CD4-positive, CD25-positive, alpha-beta regulatory T cell (primary cell): ENCODE measurements at regions not wholly inside any gene's neighbourhood (a gene's known extent, or its start where the extent isn't known, plus 50 kb on each side); places are given as distances from the start of the nearest gene placed in this dataset.

Source experiments
- ATAC-seq, 2 donors: fragments of 150-1000 bp; cut with Tn5 transposase; one replicate each; pipeline ENCODE4 v1.10.0; 2021; ENCODE audit warnings: low read depth in 2 of 2, moderate number of reproducible peaks in 2 of 2, moderate library complexity in 1 of 2
- DNase-seq, 3 donors: peaks; one replicate each; pipeline versions ENCODE4 v3.0.0 to v3.0.0-alpha.2; 2012 to 2022; ENCODE audit warnings: mixed read lengths in 1 of 3
- H3K27ac ChIP-seq: one replicate; pipeline ENCODE4 v1.7.0; 2013; ENCODE audit warnings: mild to moderate bottlenecking, low read length; ENCODE audit not compliant: insufficient read depth, poor library complexity, severe bottlenecking
- H3K27me3 ChIP-seq: one replicate; pipeline ENCODE4 v1.7.0; 2013; ENCODE audit warnings: low read length; ENCODE audit not compliant: control insufficient read depth, insufficient read depth
- H3K36me3 ChIP-seq: one replicate; pipeline ENCODE4 v1.7.0; 2013; ENCODE audit warnings: mild to moderate bottlenecking, low read length, moderate library complexity; ENCODE audit not compliant: control insufficient read depth, insufficient read depth
- H3K4me1 ChIP-seq: 2 replicates; pipeline ENCODE4 v1.7.0; 2013; ENCODE audit warnings: mild to moderate bottlenecking, low read length; ENCODE audit not compliant: insufficient read depth, control insufficient read depth, poor library complexity, severe bottlenecking
- H3K4me3 ChIP-seq: one replicate; pipeline ENCODE4 v1.7.0; 2013; ENCODE audit warnings: low read depth, mild to moderate bottlenecking, low read length, moderate library complexity
- H3K9me3 ChIP-seq, 2 experiments: 1 replicate in 1 of 2; 2 replicates in 1 of 2; pipeline ENCODE4 v1.7.0; 2013; ENCODE audit warnings: low read length in 2 of 2, mild to moderate bottlenecking in 1 of 2, moderate library complexity in 1 of 2; ENCODE audit not compliant: control insufficient read depth in 2 of 2
- H3K27ac Mint-ChIP-seq, 3 donors: one replicate each; pipeline ENCODE4 v1.8.0; 2020 to 2022; ENCODE audit warnings: mild to moderate bottlenecking in 3 of 3, mixed read lengths in 3 of 3, moderate library complexity in 2 of 3
- H3K27me3 Mint-ChIP-seq: one replicate; pipeline ENCODE4 v1.8.0; 2022; ENCODE audit warnings: mild to moderate bottlenecking, mixed read lengths
- H3K36me3 Mint-ChIP-seq: one replicate; pipeline ENCODE4 v1.8.0; 2020; ENCODE audit warnings: mixed read lengths
- H3K4me1 Mint-ChIP-seq, 4 donors: one replicate each; pipeline ENCODE4 v1.8.0; 2020 to 2022; ENCODE audit warnings: mixed read lengths in 4 of 4, mild to moderate bottlenecking in 1 of 4
- H3K4me3 Mint-ChIP-seq, 4 donors: one replicate each; pipeline ENCODE4 v1.8.0; 2020 to 2022; ENCODE audit warnings: mild to moderate bottlenecking in 4 of 4, mixed read lengths in 4 of 4, moderate library complexity in 3 of 4
- H3K9me3 Mint-ChIP-seq, 7 donors: one replicate each; pipeline ENCODE4 v1.8.0; 2020 to 2022; ENCODE audit warnings: mixed read lengths in 7 of 7, mild to moderate bottlenecking in 3 of 7, moderate library complexity in 2 of 7

GRCh38 chr6:33957131-33957891 is 153.5 kb upstream of the MLN start:
- DNase-seq (no peak), ATAC-seq (no peak)
- Mint-ChIP-seq H3K4me1 (peaks cover 0 to 2% (median 0%) of the 10 kb centered on the region in 4 donors), H3K27ac (peak overlapping the region in 2 of 3 donors; percentile 62 to 67), H3K27me3 (peaks cover 9% of the 10 kb centered on the region), H3K36me3 (no peaks in the 10 kb centered on the region), H3K9me3 (no peaks in the 10 kb centered on the region), H3K4me3 (peak overlapping the region in 1 of 4 donors; percentile 22)
- Histone ChIP-seq H3K27ac (no peak overlapping the region), H3K9me3 (no peaks in the 10 kb centered on the region), H3K4me3 (no peak overlapping the region), H3K27me3 (no peaks in the 10 kb centered on the region), H3K36me3 (no peaks in the 10 kb centered on the region), H3K4me1 (no peaks in the 10 kb centered on the region)

- H3K4me1 ChIP-seq: no peaks in the 10 kb centered on the region
- peaks cover 5% of the 10 kb centered on the region for H3K27me3 Mint-ChIP-seq
- no peak overlapping the region for H3K27ac Mint-ChIP-seq
- no peaks in the 10 kb centered on the region for H3K27me3 ChIP-seq
- no peaks in the 10 kb centered on the region for H3K36me3 ChIP-seq
- DNase-seq: no peak
- no peak overlapping the region for H3K4me3 ChIP-seq
- H3K36me3 Mint-ChIP-seq: no peaks in the 10 kb centered on the region
- H3K27ac ChIP-seq: no peak overlapping the region
- peaks cover 0 to 2% (median 0%) of the 10 kb centered on the region in 4 donors for H3K4me1 Mint-ChIP-seq
- no peak for ATAC-seq
- H3K9me3 Mint-ChIP-seq: no peaks in the 10 kb centered on the region
- no peaks in the 10 kb centered on the region for H3K9me3 ChIP-seq
- H3K4me3 Mint-ChIP-seq: no peak overlapping the region
Observed at GRCh38 chr6:33956206-33956605, 152.4 kb upstream of the MLN start.

GRCh38 chr6:33955566-33955965 is 151.8 kb upstream of the MLN start:
- Histone ChIP-seq H3K9me3 (no peaks in the 10 kb centered on the region), H3K4me3 (no peak overlapping the region), H3K36me3 (no peaks in the 10 kb centered on the region), H3K27ac (no peak overlapping the region), H3K27me3 (no peaks in the 10 kb centered on the region), H3K4me1 (no peaks in the 10 kb centered on the region)
- no peak for DNase-seq
- Mint-ChIP-seq H3K36me3 (no peaks in the 10 kb centered on the region), H3K27ac (no peak overlapping the region), H3K4me3 (no peak overlapping the region), H3K9me3 (no peaks in the 10 kb centered on the region), H3K27me3 (peaks cover 5% of the 10 kb centered on the region), H3K4me1 (peaks cover 0 to 2% (median 0%) of the 10 kb centered on the region in 4 donors)
- ATAC-seq: no peak

- peaks cover 5% of the 10 kb centered on the region for H3K27me3 Mint-ChIP-seq
Observed at GRCh38 chr6:33954453-33954852, 150.7 kb upstream of the MLN start.

GRCh38 chr6:33953171-33953570 is 149.4 kb upstream of the MLN start:
- Histone ChIP-seq H3K4me3 (no peak overlapping the region), H3K9me3 (no peaks in the 10 kb centered on the region), H3K4me1 (no peaks in the 10 kb centered on the region), H3K27me3 (no peaks in the 10 kb centered on the region), H3K27ac (no peak overlapping the region), H3K36me3 (no peaks in the 10 kb centered on the region)
- Mint-ChIP-seq H3K4me3 (peak overlapping the region in 1 of 4 donors; percentile 18), H3K27ac (no peak overlapping the region), H3K4me1 (peaks cover 0 to 2% (median 0%) of the 10 kb centered on the region in 4 donors), H3K36me3 (no peaks in the 10 kb centered on the region), H3K9me3 (no peaks in the 10 kb centered on the region), H3K27me3 (peaks cover 5% of the 10 kb centered on the region)
- no peak for DNase-seq
- no peak for ATAC-seq

More at GRCh38 chr6:33954453-33954852, 150.7 kb upstream of the MLN start:
- no peak overlapping the region for H3K27ac Mint-ChIP-seq
- ATAC-seq (peak in 1 of 2 donors; percentile 31), DNase-seq (no peak)
- Histone ChIP-seq H3K36me3 (no peaks in the 10 kb centered on the region), H3K4me1 (no peaks in the 10 kb centered on the region), H3K27ac (no peak overlapping the region), H3K27me3 (no peaks in the 10 kb centered on the region), H3K9me3 (no peaks in the 10 kb centered on the region), H3K4me3 (no peak overlapping the region)
- no peaks in the 10 kb centered on the region for H3K9me3 Mint-ChIP-seq
- no peaks in the 10 kb centered on the region for H3K36me3 Mint-ChIP-seq
- peak overlapping the region in 1 of 4 donors; percentile 2 for H3K4me3 Mint-ChIP-seq
- H3K4me1 Mint-ChIP-seq: peaks cover 0 to 2% (median 0%) of the 10 kb centered on the region in 4 donors

- Histone ChIP-seq H3K27ac (no peak overlapping the region), H3K36me3 (no peaks in the 10 kb centered on the region), H3K4me1 (no peaks in the 10 kb centered on the region), H3K27me3 (no peaks in the 10 kb centered on the region), H3K4me3 (no peak overlapping the region), H3K9me3 (no peaks in the 10 kb centered on the region)
- ATAC-seq (no peak), DNase-seq (no peak)
- Mint-ChIP-seq H3K27ac (no peak overlapping the region), H3K27me3 (peaks cover 5% of the 10 kb centered on the region), H3K36me3 (no peaks in the 10 kb centered on the region), H3K4me3 (no peak overlapping the region), H3K4me1 (no peaks in the 10 kb centered on the region), H3K9me3 (no peaks in the 10 kb centered on the region)
Observed at GRCh38 chr6:33952016-33952415, 148.2 kb upstream of the MLN start.

- Histone ChIP-seq H3K4me1 (no peaks in the 10 kb centered on the region), H3K9me3 (no peaks in the 10 kb centered on the region), H3K36me3 (no peaks in the 10 kb centered on the region), H3K27me3 (no peaks in the 10 kb centered on the region), H3K4me3 (no peak overlapping the region), H3K27ac (no peak overlapping the region)
- DNase-seq (no peak), ATAC-seq (no peak)
- H3K9me3 Mint-ChIP-seq: no peaks in the 10 kb centered on the region
- H3K27me3 Mint-ChIP-seq: peaks cover 5% of the 10 kb centered on the region
- H3K4me1 Mint-ChIP-seq: no peaks in the 10 kb centered on the region
- no peak overlapping the region for H3K27ac Mint-ChIP-seq
- H3K4me3 Mint-ChIP-seq: no peak overlapping the region
- H3K36me3 Mint-ChIP-seq: no peaks in the 10 kb centered on the region
Observed at GRCh38 chr6:33950891-33951889, 147.4 kb upstream of the MLN start.
